Keratinocyte (primary cell): ENCODE measurements at regions not wholly inside any gene's neighbourhood (a gene's known extent, or its start where the extent isn't known, plus 50 kb on each side); places are given as distances from the start of the nearest gene placed in this dataset.

Source experiments
- DNase-seq: peaks from one replicate; pipeline ENCODE4 v3.0.0-alpha.2; 2011; ENCODE audit warnings: low read depth, missing footprints, low spot score
- FAIRE-seq: peaks from 2 replicates; lab custom pipeline; 2011; peaks lifted over from hg19 to GRCh38; lab: Jason Lieb, UNC
- H2AFZ ChIP-seq: 2 replicates; pipeline ENCODE4 v1.6.0; 2012; ENCODE audit warnings: low read length, control low read depth, inconsistent platforms; ENCODE audit not compliant: control insufficient read depth
- H3K27ac ChIP-seq: 2 replicates; pipeline ENCODE4 v1.5.1; 2011; ENCODE audit warnings: low read length; ENCODE audit not compliant: control insufficient read depth, insufficient read depth
- H3K27me3 ChIP-seq: 3 replicates; pipeline ENCODE4 v1.6.0; 2011; ENCODE audit warnings: low read length; ENCODE audit not compliant: control insufficient read depth, insufficient read depth; ENCODE audit errors: extremely low read depth
- H3K36me3 ChIP-seq, 2 experiments: 2 replicates in 1 of 2; 3 replicates in 1 of 2; pipeline ENCODE4 v1.5.1; 2011; ENCODE audit warnings: low read length in 2 of 2, mild to moderate bottlenecking in 1 of 2; ENCODE audit not compliant: control insufficient read depth in 2 of 2, insufficient read depth in 2 of 2; ENCODE audit errors: extremely low read depth in 1 of 2
- H3K4me1 ChIP-seq: 3 replicates; pipeline ENCODE4 v1.5.1; 2011; ENCODE audit warnings: low read length; ENCODE audit not compliant: control insufficient read depth, insufficient read depth; ENCODE audit errors: extremely low read depth
- H3K4me2 ChIP-seq: 3 replicates; pipeline ENCODE4 v1.6.0; 2011; ENCODE audit warnings: low read depth, low read length; ENCODE audit not compliant: control insufficient read depth, insufficient read depth; ENCODE audit errors: extremely low read depth
- H3K4me3 ChIP-seq, 3 experiments: fragments of 200-600 bp in 1 of 3; sonication (generic) in 1 of 3; 2 replicates in 2 of 3; 3 replicates in 1 of 3; pipeline ENCODE4 v1.5.1; 2011 to 2016; ENCODE audit warnings: low read length in 3 of 3, mild to moderate bottlenecking in 3 of 3, control low read depth in 2 of 3, inconsistent platforms in 1 of 3, low read depth in 1 of 3, mixed read lengths in 1 of 3, mixed run types in 1 of 3, moderate library complexity in 1 of 3; ENCODE audit not compliant: control insufficient read depth in 2 of 3, insufficient read depth in 2 of 3; ENCODE audit errors: extremely low read depth in 1 of 3
- H3K79me2 ChIP-seq: 2 replicates; pipeline ENCODE4 v1.6.0; 2012; ENCODE audit warnings: low read length; ENCODE audit not compliant: control insufficient read depth, insufficient read depth
- H3K9ac ChIP-seq: 3 replicates; pipeline ENCODE4 v1.6.0; 2011; ENCODE audit warnings: low read length; ENCODE audit not compliant: control insufficient read depth, insufficient read depth; ENCODE audit errors: extremely low read depth
- H3K9me1 ChIP-seq: 3 replicates; pipeline ENCODE4 v1.6.0; 2011; ENCODE audit warnings: low read length; ENCODE audit not compliant: control insufficient read depth, insufficient read depth; ENCODE audit errors: extremely low read depth
- H3K9me3 ChIP-seq: 2 replicates; pipeline ENCODE4 v1.5.1; 2012; ENCODE audit warnings: low read depth, low read length; ENCODE audit not compliant: control insufficient read depth
- H4K20me1 ChIP-seq: 3 replicates; pipeline ENCODE4 v1.6.0; 2011; ENCODE audit warnings: low read length; ENCODE audit not compliant: control insufficient read depth, insufficient read depth; ENCODE audit errors: extremely low read depth
- EZH2 ChIP-seq: IDR thresholded peaks from one replicate; pipeline ENCODE4 v1.6.1; 2012; ENCODE audit warnings: inconsistent platforms, mild to moderate bottlenecking, low read length, moderate library complexity
- dilution Hi-C: fragments of 300-500 bp; cut with MboI; formaldehyde crosslinking; loops from one replicate; pipeline ENCODE4 v1.7.0; 2020; ENCODE audit warnings: low sequenced_read_pairs; ENCODE audit not compliant: extremely low pct_ligation_motif_present
- TF ChIP-seq, protein P1 (sequence below), 3 experiments: IDR thresholded peaks in 1 of 3; conservative IDR thresholded peaks in 1 of 3; optimal IDR thresholded peaks in 1 of 3; 2 replicates in 2 of 3; 3 replicates in 1 of 3; pipeline versions ENCODE3 to v1.5.1; 2011; ENCODE audit warnings: low read length in 3 of 3, mild to moderate bottlenecking in 3 of 3, moderate library complexity in 2 of 3, control low read depth in 1 of 3, inconsistent platforms in 1 of 3; ENCODE audit not compliant: insufficient read depth in 2 of 3; ENCODE audit errors: extremely low read depth in 1 of 3

- no peaks in the 10 kb centered on the region for H3K9me3 ChIP-seq
- no peak overlapping the region for H3K4me3 ChIP-seq
- dilution Hi-C loops: no loop called here
- TF ChIP-seq, protein P1, sequence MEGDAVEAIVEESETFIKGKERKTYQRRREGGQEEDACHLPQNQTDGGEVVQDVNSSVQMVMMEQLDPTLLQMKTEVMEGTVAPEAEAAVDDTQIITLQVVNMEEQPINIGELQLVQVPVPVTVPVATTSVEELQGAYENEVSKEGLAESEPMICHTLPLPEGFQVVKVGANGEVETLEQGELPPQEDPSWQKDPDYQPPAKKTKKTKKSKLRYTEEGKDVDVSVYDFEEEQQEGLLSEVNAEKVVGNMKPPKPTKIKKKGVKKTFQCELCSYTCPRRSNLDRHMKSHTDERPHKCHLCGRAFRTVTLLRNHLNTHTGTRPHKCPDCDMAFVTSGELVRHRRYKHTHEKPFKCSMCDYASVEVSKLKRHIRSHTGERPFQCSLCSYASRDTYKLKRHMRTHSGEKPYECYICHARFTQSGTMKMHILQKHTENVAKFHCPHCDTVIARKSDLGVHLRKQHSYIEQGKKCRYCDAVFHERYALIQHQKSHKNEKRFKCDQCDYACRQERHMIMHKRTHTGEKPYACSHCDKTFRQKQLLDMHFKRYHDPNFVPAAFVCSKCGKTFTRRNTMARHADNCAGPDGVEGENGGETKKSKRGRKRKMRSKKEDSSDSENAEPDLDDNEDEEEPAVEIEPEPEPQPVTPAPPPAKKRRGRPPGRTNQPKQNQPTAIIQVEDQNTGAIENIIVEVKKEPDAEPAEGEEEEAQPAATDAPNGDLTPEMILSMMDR (optimal IDR thresholded peaks at IDR 0.05 in 1 of 3, IDR thresholded peaks at IDR 0.05 in 1 of 3, conservative IDR thresholded peaks at IDR 0.05 in 1 of 3; ENCODE audit: extremely low read depth in 1 of 3, insufficient read depth in 2 of 3, low read length in 3 of 3): no peak
- no peak for TF ChIP-seq EZH2
- no peaks in the 10 kb centered on the region for H4K20me1 ChIP-seq
- DNase-seq (no peak), FAIRE-seq (no peak)
- H3K9ac ChIP-seq: no peak overlapping the region
- H3K27ac ChIP-seq: no peak overlapping the region
- H2AFZ ChIP-seq: no peak overlapping the region
- H3K79me2 ChIP-seq: no peaks in the 10 kb centered on the region
- H3K27me3 ChIP-seq: no peaks in the 10 kb centered on the region
- no peak overlapping the region for H3K4me2 ChIP-seq
- no peaks in the 10 kb centered on the region for H3K36me3 ChIP-seq
- no peaks in the 10 kb centered on the region for H3K9me1 ChIP-seq
- H3K4me1 ChIP-seq: no peaks in the 10 kb centered on the region
Observed at GRCh38 chr4:178090640-178091411, 648.6 kb upstream of the AGA start.

- Histone ChIP-seq H4K20me1 (no peaks in the 10 kb centered on the region), H2AFZ (no peak overlapping the region), H3K27ac (no peak overlapping the region), H3K9ac (no peak overlapping the region), H3K4me2 (no peak overlapping the region), H3K9me3 (no peaks in the 10 kb centered on the region), H3K9me1 (no peaks in the 10 kb centered on the region), H3K4me1 (no peaks in the 10 kb centered on the region), H3K27me3 (no peaks in the 10 kb centered on the region), H3K4me3 (no peak overlapping the region), H3K36me3 (no peaks in the 10 kb centered on the region), H3K79me2 (no peaks in the 10 kb centered on the region)
- no peak for TF ChIP-seq EZH2
- TF ChIP-seq, protein P1 (optimal IDR thresholded peaks at IDR 0.05 in 1 of 3, IDR thresholded peaks at IDR 0.05 in 1 of 3, conservative IDR thresholded peaks at IDR 0.05 in 1 of 3; ENCODE audit: extremely low read depth in 1 of 3, insufficient read depth in 2 of 3, low read length in 3 of 3): no peak
- FAIRE-seq: no peak
- dilution Hi-C loops: no loop called here
- DNase-seq: no peak
Observed at GRCh38 chr4:178102139-178102538, 659.9 kb upstream of the AGA start.
